ENCODE measurements at regions not wholly inside any gene's neighbourhood (a gene's known extent, or its start where the extent isn't known, plus 50 kb on each side); places are given as distances from the start of the nearest gene placed in this dataset.

GRCh38 chr13:106738186-106738678 is 170.3 kb upstream of the ARGLU1 start:
- no peaks in the 10 kb centered on the region for H3K36me3 ChIP-seq (ENCODE audit: control insufficient read depth, insufficient read depth, low read length)
- no peaks in the 10 kb centered on the region for H3K9me3 ChIP-seq (ENCODE audit: control insufficient read depth in 2 of 2, low read length in 2 of 2)
- no peaks in the 10 kb centered on the region for H3K4me1 ChIP-seq (ENCODE audit: control insufficient read depth, insufficient read depth, low read length, poor library complexity, severe bottlenecking)
- H3K27ac Mint-ChIP-seq = no peak overlapping the region
- ATAC-seq (ENCODE audit: low read depth in 2 of 2) = no peak
- no peak overlapping the region for H3K4me3 ChIP-seq (ENCODE audit: low read depth, low read length)
- peaks cover 0 to 8% (median 1%) of the 10 kb centered on the region in 7 donors for H3K9me3 Mint-ChIP-seq
- no peak overlapping the region for H3K4me3 Mint-ChIP-seq
- H3K36me3 Mint-ChIP-seq = no peaks in the 10 kb centered on the region
- H3K27me3 Mint-ChIP-seq = no peaks in the 10 kb centered on the region
- H3K4me1 Mint-ChIP-seq = no peaks in the 10 kb centered on the region
- DNase-seq = no peak
- H3K27ac ChIP-seq (ENCODE audit: insufficient read depth, low read length, poor library complexity, severe bottlenecking) = no peak overlapping the region
- no peaks in the 10 kb centered on the region for H3K27me3 ChIP-seq (ENCODE audit: control insufficient read depth, insufficient read depth, low read length)

DNA sequence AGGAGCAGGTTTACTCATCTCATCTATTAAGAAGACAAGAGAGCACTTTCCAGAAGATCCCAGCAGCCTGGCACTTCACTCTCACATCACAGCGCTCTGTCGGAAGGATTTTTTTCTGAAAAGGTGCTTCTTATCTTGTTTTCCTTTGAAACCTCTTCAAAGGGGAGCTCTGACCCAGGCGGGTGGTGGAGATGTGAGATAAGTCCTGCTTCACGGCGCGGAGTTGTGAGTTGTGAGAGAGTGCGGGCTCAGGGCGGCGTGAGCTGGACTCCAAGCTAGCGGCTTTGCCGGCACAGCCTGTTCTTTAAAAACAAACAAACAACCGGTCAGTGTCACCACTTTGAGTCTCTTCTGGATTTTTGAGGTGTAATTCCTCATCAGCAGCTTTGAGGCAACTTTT is 169.0 kb upstream of the ARGLU1 start:
- no peaks in the 10 kb centered on the region for H3K36me3 Mint-ChIP-seq
- H3K36me3 ChIP-seq (ENCODE audit: control insufficient read depth, insufficient read depth, low read length) = no peaks in the 10 kb centered on the region
- H3K9me3 ChIP-seq (ENCODE audit: control insufficient read depth in 2 of 2, low read length in 2 of 2) = no peaks in the 10 kb centered on the region
- no peak overlapping the region for H3K27ac ChIP-seq (ENCODE audit: insufficient read depth, low read length, poor library complexity, severe bottlenecking)
- H3K4me3 ChIP-seq (ENCODE audit: low read depth, low read length) = no peak overlapping the region
- no peaks in the 10 kb centered on the region for H3K4me1 ChIP-seq (ENCODE audit: control insufficient read depth, insufficient read depth, low read length, poor library complexity, severe bottlenecking)
- no peak overlapping the region for H3K27ac Mint-ChIP-seq
- DNase-seq (no peak), ATAC-seq (ENCODE audit: low read depth in 2 of 2) (no peak)
- no peak overlapping the region for H3K4me3 Mint-ChIP-seq
- H3K9me3 Mint-ChIP-seq = peaks cover 0 to 8% (median 1%) of the 10 kb centered on the region in 7 donors
- no peaks in the 10 kb centered on the region for H3K27me3 ChIP-seq (ENCODE audit: control insufficient read depth, insufficient read depth, low read length)
- H3K27me3 Mint-ChIP-seq = no peaks in the 10 kb centered on the region
- H3K4me1 Mint-ChIP-seq = no peaks in the 10 kb centered on the region

DNA sequence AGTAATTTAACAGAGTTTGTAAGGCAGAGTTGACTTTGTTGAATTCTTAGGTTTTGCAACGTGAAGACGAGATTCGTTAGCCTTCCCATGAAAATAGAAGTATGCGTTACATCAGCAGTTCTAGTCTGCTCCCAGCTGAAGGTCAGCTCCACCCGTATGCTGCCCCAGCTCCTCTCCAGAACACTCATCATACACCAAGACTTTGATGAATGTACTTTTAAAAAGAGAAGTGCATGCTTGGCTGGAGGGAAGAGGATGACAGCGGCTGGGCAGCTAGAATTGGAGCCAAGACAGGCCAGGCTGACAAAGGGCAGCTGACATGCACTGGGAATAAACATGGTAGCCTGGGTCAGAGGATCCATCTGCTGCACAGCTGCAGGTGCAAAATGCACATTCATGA is 166.3 kb upstream of the ARGLU1 start:
- no peaks in the 10 kb centered on the region for H3K27me3 ChIP-seq (ENCODE audit: control insufficient read depth, insufficient read depth, low read length)
- H3K9me3 ChIP-seq (ENCODE audit: control insufficient read depth in 2 of 2, low read length in 2 of 2) = no peaks in the 10 kb centered on the region
- ATAC-seq (ENCODE audit: low read depth in 2 of 2) (no peak), DNase-seq (no peak)
- H3K27ac ChIP-seq (ENCODE audit: insufficient read depth, low read length, poor library complexity, severe bottlenecking) = no peak overlapping the region
- H3K4me1 ChIP-seq (ENCODE audit: control insufficient read depth, insufficient read depth, low read length, poor library complexity, severe bottlenecking) = no peaks in the 10 kb centered on the region
- H3K27ac Mint-ChIP-seq = no peak overlapping the region
- H3K36me3 ChIP-seq (ENCODE audit: control insufficient read depth, insufficient read depth, low read length) = no peaks in the 10 kb centered on the region
- no peaks in the 10 kb centered on the region for H3K36me3 Mint-ChIP-seq
- H3K27me3 Mint-ChIP-seq = no peaks in the 10 kb centered on the region
- no peak overlapping the region for H3K4me3 ChIP-seq (ENCODE audit: low read depth, low read length)
- H3K9me3 Mint-ChIP-seq = peaks cover 0 to 7% (median 1%) of the 10 kb centered on the region in 7 donors
- H3K4me1 Mint-ChIP-seq = no peaks in the 10 kb centered on the region
- H3K4me3 Mint-ChIP-seq = no peak overlapping the region

DNA sequence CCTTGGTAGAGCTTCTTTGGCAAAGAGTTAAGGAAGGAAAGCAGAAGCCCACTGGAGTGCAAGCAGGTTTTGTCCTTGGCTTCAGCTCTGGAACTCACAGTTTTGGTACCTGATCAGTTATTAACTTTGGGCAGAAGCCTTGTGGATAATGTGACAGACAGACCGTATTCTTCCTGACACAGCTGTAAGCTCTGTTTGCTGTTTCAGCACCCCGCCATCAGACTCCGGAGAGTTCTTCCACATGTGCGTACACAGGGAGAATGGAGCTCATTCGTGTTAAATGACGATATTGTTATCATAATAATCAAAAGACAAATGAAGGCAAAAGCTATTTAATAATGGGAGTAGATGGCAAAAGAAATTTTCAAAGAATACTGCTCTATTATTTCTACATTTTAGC is 155.1 kb upstream of the ARGLU1 start:
- H3K4me1 Mint-ChIP-seq = no peaks in the 10 kb centered on the region
- no peak overlapping the region for H3K27ac Mint-ChIP-seq

GRCh38 chr13:106722620-106723019 is 154.7 kb upstream of the ARGLU1 start:
- no peak for ATAC-seq (ENCODE audit: low read depth in 2 of 2)
- Mint-ChIP-seq H3K4me1 (no peaks in the 10 kb centered on the region), H3K4me3 (no peak overlapping the region), H3K36me3 (no peaks in the 10 kb centered on the region), H3K27me3 (no peaks in the 10 kb centered on the region), H3K9me3 (peaks cover 0 to 10% (median 2%) of the 10 kb centered on the region in 7 donors), H3K27ac (no peak overlapping the region)
- H3K4me3 ChIP-seq (ENCODE audit: low read depth, low read length) = no peak overlapping the region
- no peaks in the 10 kb centered on the region for H3K27me3 ChIP-seq (ENCODE audit: control insufficient read depth, insufficient read depth, low read length)
- H3K36me3 ChIP-seq (ENCODE audit: control insufficient read depth, insufficient read depth, low read length) = no peaks in the 10 kb centered on the region
- no peaks in the 10 kb centered on the region for H3K4me1 ChIP-seq (ENCODE audit: control insufficient read depth, insufficient read depth, low read length, poor library complexity, severe bottlenecking)
- H3K27ac ChIP-seq (ENCODE audit: insufficient read depth, low read length, poor library complexity, severe bottlenecking) = no peak overlapping the region
- DNase-seq = no peak
- H3K9me3 ChIP-seq (ENCODE audit: control insufficient read depth in 2 of 2, low read length in 2 of 2) = no peaks in the 10 kb centered on the region

More for the DNA sequence above, 155.1 kb upstream of the ARGLU1 start:
- no peaks in the 10 kb centered on the region for H3K27me3 ChIP-seq (ENCODE audit: control insufficient read depth, insufficient read depth, low read length)
- H3K27me3 Mint-ChIP-seq = no peaks in the 10 kb centered on the region
- ATAC-seq (ENCODE audit: low read depth in 2 of 2) (no peak), DNase-seq (no peak)
- H3K36me3 ChIP-seq (ENCODE audit: control insufficient read depth, insufficient read depth, low read length) = no peaks in the 10 kb centered on the region
- H3K36me3 Mint-ChIP-seq = no peaks in the 10 kb centered on the region
- H3K27ac ChIP-seq (ENCODE audit: insufficient read depth, low read length, poor library complexity, severe bottlenecking) = no peak overlapping the region
- no peak overlapping the region for H3K4me3 Mint-ChIP-seq
- no peaks in the 10 kb centered on the region for H3K9me3 ChIP-seq (ENCODE audit: control insufficient read depth in 2 of 2, low read length in 2 of 2)
- H3K9me3 Mint-ChIP-seq = peaks cover 0 to 10% (median 2%) of the 10 kb centered on the region in 7 donors
- H3K4me1 ChIP-seq (ENCODE audit: control insufficient read depth, insufficient read depth, low read length, poor library complexity, severe bottlenecking) = no peaks in the 10 kb centered on the region
- no peak overlapping the region for H3K4me3 ChIP-seq (ENCODE audit: low read depth, low read length)

DNA sequence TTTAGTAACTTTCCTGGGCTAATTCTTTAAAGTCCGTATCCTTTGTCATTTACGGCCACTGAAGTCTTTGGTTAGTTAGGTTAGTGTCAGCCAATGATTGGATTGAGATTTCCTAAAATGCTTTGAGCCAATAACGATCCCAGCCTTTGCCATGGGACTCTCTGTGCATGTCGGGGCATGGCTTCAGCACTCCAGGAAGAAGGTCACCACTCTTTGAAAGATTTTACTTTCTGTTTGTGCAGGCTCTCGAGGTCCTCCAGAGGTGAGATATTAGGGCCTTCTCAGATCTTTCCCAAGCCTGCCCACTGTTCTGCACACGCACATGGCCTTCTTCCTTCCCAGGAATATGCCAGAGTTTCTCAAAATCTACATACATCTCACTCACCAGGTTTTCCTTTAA is 153.7 kb upstream of the ARGLU1 start:
- Histone ChIP-seq H3K4me1 (ENCODE audit: control insufficient read depth, insufficient read depth, low read length, poor library complexity, severe bottlenecking) (no peaks in the 10 kb centered on the region), H3K27ac (ENCODE audit: insufficient read depth, low read length, poor library complexity, severe bottlenecking) (no peak overlapping the region), H3K4me3 (ENCODE audit: low read depth, low read length) (no peak overlapping the region), H3K9me3 (ENCODE audit: control insufficient read depth in 2 of 2, low read length in 2 of 2) (no peaks in the 10 kb centered on the region), H3K36me3 (ENCODE audit: control insufficient read depth, insufficient read depth, low read length) (no peaks in the 10 kb centered on the region), H3K27me3 (ENCODE audit: control insufficient read depth, insufficient read depth, low read length) (no peaks in the 10 kb centered on the region)
- Mint-ChIP-seq H3K27ac (no peak overlapping the region), H3K4me1 (no peaks in the 10 kb centered on the region), H3K36me3 (no peaks in the 10 kb centered on the region), H3K27me3 (no peaks in the 10 kb centered on the region), H3K4me3 (no peak overlapping the region), H3K9me3 (peaks cover 0 to 14% (median 5%) of the 10 kb centered on the region in 7 donors)
- ATAC-seq (ENCODE audit: low read depth in 2 of 2) = no peak
- DNase-seq = no peak

DNA sequence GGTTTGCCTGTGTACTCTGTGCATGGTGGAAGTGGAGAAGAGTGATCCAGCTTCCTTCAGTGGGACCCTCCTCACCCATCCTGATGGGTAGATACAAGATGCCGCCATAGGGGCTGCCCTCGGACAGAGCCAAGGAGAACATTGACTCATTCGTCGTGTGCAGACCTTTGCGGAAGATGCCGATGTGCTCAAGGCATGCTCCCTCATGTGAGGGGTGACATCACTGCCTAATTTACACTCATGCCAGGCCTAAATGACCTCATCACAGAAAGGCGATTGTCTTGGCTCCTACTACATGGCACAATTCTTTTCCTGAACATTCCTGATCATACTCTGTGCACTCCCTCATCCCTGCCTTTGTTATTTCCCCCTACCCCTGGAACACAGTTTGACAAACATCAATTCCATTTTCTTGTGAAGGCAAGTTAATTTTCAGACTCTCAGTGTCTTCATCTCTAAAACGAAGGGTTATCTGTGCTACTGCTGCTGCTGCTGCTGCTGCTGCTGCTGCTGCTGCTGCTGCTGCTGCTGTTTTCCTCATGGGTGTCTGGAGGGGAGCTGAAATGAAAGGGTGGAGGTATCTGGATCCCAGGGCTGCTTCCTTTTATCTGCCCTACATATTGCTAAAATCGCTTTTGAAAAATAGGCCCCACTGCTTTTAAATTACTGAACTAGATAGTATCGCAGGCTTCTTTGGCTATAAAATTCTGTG is 146.5 kb upstream of the ARGLU1 start:
- H3K36me3 ChIP-seq (ENCODE audit: control insufficient read depth, insufficient read depth, low read length) = no peaks in the 10 kb centered on the region
- H3K4me3 Mint-ChIP-seq = no peak overlapping the region
- H3K27me3 ChIP-seq (ENCODE audit: control insufficient read depth, insufficient read depth, low read length) = no peaks in the 10 kb centered on the region
- no peak for ATAC-seq (ENCODE audit: low read depth in 2 of 2)
- H3K4me1 Mint-ChIP-seq = no peaks in the 10 kb centered on the region
- no peaks in the 10 kb centered on the region for H3K9me3 ChIP-seq (ENCODE audit: control insufficient read depth in 2 of 2, low read length in 2 of 2)
- DNase-seq = no peak
- no peak overlapping the region for H3K27ac Mint-ChIP-seq
- no peak overlapping the region for H3K27ac ChIP-seq (ENCODE audit: insufficient read depth, low read length, poor library complexity, severe bottlenecking)
- H3K27me3 Mint-ChIP-seq = no peaks in the 10 kb centered on the region
- H3K4me3 ChIP-seq (ENCODE audit: low read depth, low read length) = no peak overlapping the region
- H3K36me3 Mint-ChIP-seq = no peaks in the 10 kb centered on the region
- peaks cover 0 to 8% (median 5%) of the 10 kb centered on the region in 7 donors for H3K9me3 Mint-ChIP-seq
- H3K4me1 ChIP-seq (ENCODE audit: control insufficient read depth, insufficient read depth, low read length, poor library complexity, severe bottlenecking) = no peaks in the 10 kb centered on the region

GRCh38 chr13:106712381-106712780 is 144.4 kb upstream of the ARGLU1 start:
- Histone ChIP-seq H3K4me3 (ENCODE audit: low read depth, low read length) (no peak overlapping the region), H3K9me3 (ENCODE audit: control insufficient read depth in 2 of 2, low read length in 2 of 2) (no peaks in the 10 kb centered on the region), H3K27me3 (ENCODE audit: control insufficient read depth, insufficient read depth, low read length) (no peaks in the 10 kb centered on the region), H3K27ac (ENCODE audit: insufficient read depth, low read length, poor library complexity, severe bottlenecking) (no peak overlapping the region), H3K4me1 (ENCODE audit: control insufficient read depth, insufficient read depth, low read length, poor library complexity, severe bottlenecking) (no peaks in the 10 kb centered on the region), H3K36me3 (ENCODE audit: control insufficient read depth, insufficient read depth, low read length) (no peaks in the 10 kb centered on the region)
- H3K36me3 Mint-ChIP-seq = no peaks in the 10 kb centered on the region
- no peak overlapping the region for H3K4me3 Mint-ChIP-seq
- ATAC-seq (ENCODE audit: low read depth in 2 of 2) (no peak), DNase-seq (no peak)
- H3K27ac Mint-ChIP-seq = no peak overlapping the region
- H3K27me3 Mint-ChIP-seq = no peaks in the 10 kb centered on the region
- no peaks in the 10 kb centered on the region for H3K4me1 Mint-ChIP-seq
- H3K9me3 Mint-ChIP-seq = peaks cover 0 to 7% (median 2%) of the 10 kb centered on the region in 7 donors

Data from CD4-positive, CD25-positive, alpha-beta regulatory T cell (primary cell).